HepG2 (cell line): ENCODE measurements at regions not wholly inside any gene's neighbourhood (a gene's known extent, or its start where the extent isn't known, plus 50 kb on each side); places are given as distances from the start of the nearest gene placed in this dataset.

Experiments used
- ATAC-seq: fragments of 200-7000 bp; cut with Tn5 transposase; 3 replicates; pipeline ENCODE4 v1.9.1; 2020; ENCODE audit warnings: mild to moderate bottlenecking, moderate library complexity
- BruUV-seq: library from RNA; stranded (reverse); fragments of 400-500 nt; replicated peaks from 2 replicates; lab custom pipeline; 2021; lab: Mats Ljungman, UMichigan
- CTCF ChIA-PET: fragments of 300-600 bp; formaldehyde crosslinking; extraction: SDS; loops from one replicate; lab custom pipeline; 2021; ENCODE audit warnings: low total read pairs, inconsistent platforms, low intra/inter-chr PET ratio; lab: Yijun Ruan, JAX
- POLR2A ChIA-PET: fragments of 350-600 bp; sonication (Branson Sonifier 250); formaldehyde crosslinking; loops from one replicate; lab custom pipeline; 2020; ENCODE audit warnings: antibody characterized with exemption, inconsistent platforms; lab: Yijun Ruan, JAX
- DNase-seq: peaks from one replicate; pipeline ENCODE4 v3.0.0-alpha.2; 2015; ENCODE audit warnings: low spot score
- FAIRE-seq: peaks from 3 replicates; lab custom pipeline; 2011; peaks lifted over from hg19 to GRCh38; lab: Jason Lieb, UNC
- H2AFZ ChIP-seq: one replicate; pipeline ENCODE4 v1.6.1; 2011; ENCODE audit warnings: low read length, inconsistent platforms
- H3K27ac ChIP-seq: fragments of 300-600 bp; 3 replicates; pipeline ENCODE4 v1.8.0; 2011; ENCODE audit warnings: mixed run types, mild to moderate bottlenecking, mixed read lengths, low read length, inconsistent platforms; ENCODE audit not compliant: insufficient read depth; ENCODE audit errors: extremely low read length
- H3K27me3 ChIP-seq, 2 experiments: fragments of 200-600 bp in 1 of 2; 2 replicates in 1 of 2; 3 replicates in 1 of 2; pipeline versions ENCODE4 v1.6.0 to v1.8.0; 2011; ENCODE audit warnings: low read length in 2 of 2, mild to moderate bottlenecking in 2 of 2, moderate library complexity in 2 of 2, inconsistent platforms in 1 of 2; ENCODE audit not compliant: insufficient read depth in 2 of 2, control insufficient read depth in 1 of 2
- H3K36me3 ChIP-seq, 2 experiments: fragments of 200-600 bp in 1 of 2; replicated peaks in 1 of 2; 2 replicates in 1 of 2; 3 replicates in 1 of 2; pipeline versions ENCODE4 v1.5.1 to v1.8.0; 2011; ENCODE audit warnings: low read length in 2 of 2, inconsistent platforms in 1 of 2; ENCODE audit not compliant: insufficient read depth in 2 of 2, control insufficient read depth in 1 of 2
- H3K4me1 ChIP-seq: 2 replicates; pipeline ENCODE4 v1.5.1; 2012; ENCODE audit warnings: low read length, inconsistent platforms; ENCODE audit not compliant: insufficient read depth
- H3K4me2 ChIP-seq: 2 replicates; pipeline ENCODE4 v1.6.0; 2011; ENCODE audit warnings: low read depth, low read length, inconsistent platforms
- H3K4me3 ChIP-seq, 3 experiments: fragments of 200-600 bp in 1 of 3; sonication (generic), shearing (Covaris generic) in 1 of 3; replicated peaks in 1 of 3; 2 replicates each; pipeline ENCODE4 v1.5.1; 2011 to 2016; ENCODE audit warnings: low read length in 3 of 3, inconsistent platforms in 2 of 3, low read depth in 2 of 3, mild to moderate bottlenecking in 2 of 3, control low read depth in 1 of 3, mixed read lengths in 1 of 3; ENCODE audit not compliant: insufficient read depth in 1 of 3
- H3K79me2 ChIP-seq: one replicate; pipeline ENCODE4 v1.6.1; 2011; ENCODE audit warnings: low read length, inconsistent platforms; ENCODE audit not compliant: insufficient read depth
- H3K9ac ChIP-seq: 2 replicates; pipeline ENCODE4 v1.6.0; 2011; ENCODE audit warnings: mild to moderate bottlenecking, low read depth, low read length, inconsistent platforms; ENCODE audit not compliant: insufficient read depth
- H3K9me3 ChIP-seq: 2 replicates; pipeline ENCODE4 v1.5.1; 2012; ENCODE audit warnings: mild to moderate bottlenecking, low read length
- H4K20me1 ChIP-seq: 2 replicates; pipeline ENCODE4 v1.6.0; 2011; ENCODE audit warnings: inconsistent platforms, mild to moderate bottlenecking, low read length, moderate library complexity; ENCODE audit not compliant: insufficient read depth
- ATF2 ChIP-seq: sonication (generic); formaldehyde crosslinking; IDR thresholded peaks from 2 replicates; pipeline ENCODE4 v1.4.0; 2020; ENCODE audit warnings: missing genetic modification reagents
- BCL3 ChIP-seq: sonication (generic); formaldehyde crosslinking; IDR thresholded peaks from 2 replicates; pipeline ENCODE4 v1.5.1; 2020; ENCODE audit warnings: mild to moderate bottlenecking, missing genetic modification reagents, moderate library complexity
- GFI1 ChIP-seq: sonication (generic); formaldehyde crosslinking; IDR thresholded peaks from 2 replicates; pipeline ENCODE4 v1.5.0; 2020; ENCODE audit warnings: missing genetic modification reagents, mild to moderate bottlenecking, borderline replicate concordance
- HDAC1 ChIP-seq: sonication (generic); formaldehyde crosslinking; IDR thresholded peaks from 2 replicates; pipeline ENCODE4 v1.5.1; 2020; ENCODE audit warnings: mild to moderate bottlenecking, missing genetic modification reagents
- MAF1 ChIP-seq: sonication (generic); formaldehyde crosslinking; IDR thresholded peaks from 2 replicates; pipeline ENCODE4 v1.5.0; 2020; ENCODE audit warnings: missing genetic modification reagents, borderline replicate concordance
- SMAD3 ChIP-seq: sonication (generic); formaldehyde crosslinking; IDR thresholded peaks from 2 replicates; pipeline ENCODE4 v1.4.0; 2020; ENCODE audit warnings: missing genetic modification reagents
- TCF12 ChIP-seq, 2 experiments: fragments of 450-650 bp in 1 of 2; sonication (generic) in 1 of 2; formaldehyde crosslinking in 1 of 2; IDR thresholded peaks; 2 replicates each; pipeline versions ENCODE4 v1.6.1 to v1.8.0; 2017 to 2022; ENCODE audit warnings: antibody characterized with exemption in 1 of 2, mild to moderate bottlenecking in 1 of 2, missing genetic modification reagents in 1 of 2, moderate library complexity in 1 of 2
- ZC3H4 ChIP-seq: sonication (generic); formaldehyde crosslinking; IDR thresholded peaks from 2 replicates; pipeline ENCODE4 v1.4.0; 2020; ENCODE audit warnings: missing genetic modification reagents, borderline replicate concordance
- ZNF772 ChIP-seq: sonication (generic); formaldehyde crosslinking; IDR thresholded peaks from 2 replicates; pipeline ENCODE4 v1.5.0; 2020; ENCODE audit warnings: mild to moderate bottlenecking, missing genetic modification reagents
- ZNF841 ChIP-seq: sonication (generic); formaldehyde crosslinking; IDR thresholded peaks from 2 replicates; pipeline ENCODE4 v1.8.1; 2023; ENCODE audit warnings: missing genetic modification reagents, borderline replicate concordance
- WGBS: methylation state at CpG from one replicate; pipeline ENCODE4 v1.1.6; 2017; ENCODE audit warnings: low lambda C conversion rate; 5-methylcytosine and 5-hydroxymethylcytosine counted together
- in situ Hi-C: cut with HindIII; loops from 2 replicates; pipeline ENCODE4 v1.10.0; 2017; ENCODE audit warnings: low pct_unique_long_range_greater_than_20kb; ENCODE audit not compliant: extremely low pct_ligation_motif_present
- intact Hi-C: fragments of 100-400 bp; cut with micrococcal nuclease; formaldehyde crosslinking; loops from one replicate; pipeline ENCODE4 v1.10.0; 2022; ENCODE audit not compliant: unreplicated experiment

- intact Hi-C loops (no loop called here), in situ Hi-C loops (no loop called here)
- TF ChIP-seq ZNF841 (CRISPR knock-in tag): no peak
- no peak for TF ChIP-seq ZC3H4 (CRISPR knock-in tag)
- TF ChIP-seq GFI1 (CRISPR knock-in tag): no peak
- no peak for TF ChIP-seq MAF1 (CRISPR knock-in tag)
- no peak for TF ChIP-seq HDAC1 (CRISPR knock-in tag)
- TF ChIP-seq SMAD3 (CRISPR knock-in tag): no peak
- no peak for TF ChIP-seq ATF2
- no peak for TF ChIP-seq TCF12 (IDR thresholded peaks at IDR 0.05)
- no peak for TF ChIP-seq TCF12 (CRISPR knock-in tag; IDR thresholded peaks at IDR 0.05)
- no peak for TF ChIP-seq BCL3 (CRISPR knock-in tag)
- TF ChIP-seq ZNF772 (CRISPR knock-in tag): no peak
- DNase-seq (no peak), FAIRE-seq (no peak), ATAC-seq (no peak)
- no TSS peak for BruUV-seq
- Histone ChIP-seq H3K27me3 (no peaks in the 10 kb centered on the region; a peak in 1 of 5 replicates), H3K9ac (no peak overlapping the region), H4K20me1 (no peaks in the 10 kb centered on the region), H3K36me3 (no peaks in the 10 kb centered on the region), H3K4me1 (no peaks in the 10 kb centered on the region), H2AFZ (no peak overlapping the region), H3K4me3 (no peak overlapping the region), H3K79me2 (no peaks in the 10 kb centered on the region), H3K9me3 (peaks cover 71% of the 10 kb centered on the region), H3K4me2 (no peak overlapping the region), H3K27ac (no peak overlapping the region)
- ChIA-PET POLR2A (no interaction called here), CTCF (no interaction called here)
- under 1% methylated on average over 5 of the region's 5 CpGs for whole genome bisulfite sequencing
Observed at GRCh38 chr18:56185126-56185525, 453.3 kb downstream of the TXNL1 start.
